ENCODE measurements at regions not wholly inside any gene's neighbourhood (a gene's known extent, or its start where the extent isn't known, plus 50 kb on each side); places are given as distances from the start of the nearest gene placed in this dataset.

DNA sequence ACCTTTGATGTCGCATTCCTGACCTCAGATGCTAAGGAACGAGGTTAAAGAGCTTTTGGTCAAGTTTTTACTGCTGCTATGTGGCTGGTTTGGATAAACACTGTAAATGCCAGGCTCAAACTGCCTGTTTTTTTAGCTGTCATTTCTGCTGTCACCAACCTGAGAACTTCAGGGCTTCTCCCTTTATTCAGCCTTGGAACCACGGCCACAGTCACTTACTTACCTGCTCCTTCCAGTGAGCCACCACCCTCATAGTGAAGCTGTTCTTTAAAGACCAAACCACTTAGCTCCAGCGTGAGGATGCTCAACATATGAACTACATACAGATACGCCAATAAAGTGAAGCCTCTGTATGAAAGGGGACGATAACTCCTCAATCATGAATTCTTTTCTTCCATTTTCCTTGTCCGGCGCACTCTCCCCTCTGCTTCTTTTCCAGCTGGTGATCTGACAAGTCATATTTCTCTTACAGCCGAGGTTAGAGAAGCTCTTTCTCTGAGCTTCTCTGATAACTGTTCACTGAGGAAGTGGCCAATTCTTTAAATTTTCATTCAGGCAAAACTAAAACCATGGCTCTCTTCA is 152.8 kb upstream of the ANK2 start:
- Histone ChIP-seq H3K27ac (ENCODE audit: insufficient read depth, low read depth, low read length) (no peak overlapping the region), H3K9ac (replicated peaks; ENCODE audit: extremely low read depth, insufficient read depth, low read length) (no peak overlapping the region), H3K4me1 (ENCODE audit: control insufficient read depth, extremely low read depth, insufficient read depth, low read length) (no peaks in the 10 kb centered on the region), H3K27me3 (ENCODE audit: control insufficient read depth in 2 of 2, insufficient read depth in 2 of 2, low read length in 2 of 2) (no peaks in the 10 kb centered on the region), H3K9me3 (replicated peaks; ENCODE audit: control insufficient read depth, insufficient read depth, low read length) (no peaks in the 10 kb centered on the region), H3K9me1 (replicated peaks; ENCODE audit: control insufficient read depth, extremely low read depth, insufficient read depth, low read length) (no peaks in the 10 kb centered on the region), H3K79me2 (ENCODE audit: control insufficient read depth, insufficient read depth, low read length) (no peaks in the 10 kb centered on the region), H2AFZ (ENCODE audit: low read depth, low read length) (no peak overlapping the region), H4K20me1 (replicated peaks; ENCODE audit: control insufficient read depth, extremely low read depth, insufficient read depth, low read length) (no peaks in the 10 kb centered on the region), H3K4me2 (ENCODE audit: insufficient read depth, low read length) (no peak overlapping the region), H3K36me3 (ENCODE audit: control insufficient read depth in 2 of 2, extremely low read depth in 1 of 2, insufficient read depth in 2 of 2, low read length in 2 of 2) (no peaks in the 10 kb centered on the region), H3K4me3 (replicated peaks in 1 of 3; ENCODE audit: insufficient read depth in 1 of 3, low read depth in 1 of 3, low read length in 3 of 3) (no peak overlapping the region)
- POLR2A ChIA-PET = no interaction called here
- dilution Hi-C loops (cut with MboI; ENCODE audit: extremely low pct_ligation_motif_present, low sequenced_read_pairs) = no loop called here
- DNase-seq (ENCODE audit: low read depth, low spot score) = no peak
- CTCF ChIA-PET = interaction anchor here (1.0 to 2.2 kb wide), 6 partner anchors 9 to 132 kb away, joined by 3 to 7 read pairs (median 6); no protein-coding TSS in a partner anchor
- no TSS peak for BruUV-seq (replicated peaks)
- intact Hi-C loops (cut with micrococcal nuclease) = no loop called here
- TF ChIP-seq GATA2 (IDR thresholded peaks at IDR 0.05; ENCODE audit: insufficient read depth, insufficient read length, low read depth, low read length) = no peak
- no peak for TF ChIP-seq MYC (IDR thresholded peaks at IDR 0.05; ENCODE audit: low read depth, low read length)
- TF ChIP-seq, protein P1, sequence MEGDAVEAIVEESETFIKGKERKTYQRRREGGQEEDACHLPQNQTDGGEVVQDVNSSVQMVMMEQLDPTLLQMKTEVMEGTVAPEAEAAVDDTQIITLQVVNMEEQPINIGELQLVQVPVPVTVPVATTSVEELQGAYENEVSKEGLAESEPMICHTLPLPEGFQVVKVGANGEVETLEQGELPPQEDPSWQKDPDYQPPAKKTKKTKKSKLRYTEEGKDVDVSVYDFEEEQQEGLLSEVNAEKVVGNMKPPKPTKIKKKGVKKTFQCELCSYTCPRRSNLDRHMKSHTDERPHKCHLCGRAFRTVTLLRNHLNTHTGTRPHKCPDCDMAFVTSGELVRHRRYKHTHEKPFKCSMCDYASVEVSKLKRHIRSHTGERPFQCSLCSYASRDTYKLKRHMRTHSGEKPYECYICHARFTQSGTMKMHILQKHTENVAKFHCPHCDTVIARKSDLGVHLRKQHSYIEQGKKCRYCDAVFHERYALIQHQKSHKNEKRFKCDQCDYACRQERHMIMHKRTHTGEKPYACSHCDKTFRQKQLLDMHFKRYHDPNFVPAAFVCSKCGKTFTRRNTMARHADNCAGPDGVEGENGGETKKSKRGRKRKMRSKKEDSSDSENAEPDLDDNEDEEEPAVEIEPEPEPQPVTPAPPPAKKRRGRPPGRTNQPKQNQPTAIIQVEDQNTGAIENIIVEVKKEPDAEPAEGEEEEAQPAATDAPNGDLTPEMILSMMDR (IDR thresholded peaks at IDR 0.05; ENCODE audit: extremely low read depth in 1 of 2, insufficient read depth in 1 of 2, low read depth in 1 of 2, low read length in 2 of 2) = no peak
- no peak for TF ChIP-seq FOS (IDR thresholded peaks at IDR 0.05; ENCODE audit: borderline replicate concordance, insufficient read depth, low read length)
- TF ChIP-seq POLR2AphosphoS5 (IDR thresholded peaks at IDR 0.05; ENCODE audit: insufficient read depth, low read depth, low read length) = no peak
- no peak for FAIRE-seq

DNA sequence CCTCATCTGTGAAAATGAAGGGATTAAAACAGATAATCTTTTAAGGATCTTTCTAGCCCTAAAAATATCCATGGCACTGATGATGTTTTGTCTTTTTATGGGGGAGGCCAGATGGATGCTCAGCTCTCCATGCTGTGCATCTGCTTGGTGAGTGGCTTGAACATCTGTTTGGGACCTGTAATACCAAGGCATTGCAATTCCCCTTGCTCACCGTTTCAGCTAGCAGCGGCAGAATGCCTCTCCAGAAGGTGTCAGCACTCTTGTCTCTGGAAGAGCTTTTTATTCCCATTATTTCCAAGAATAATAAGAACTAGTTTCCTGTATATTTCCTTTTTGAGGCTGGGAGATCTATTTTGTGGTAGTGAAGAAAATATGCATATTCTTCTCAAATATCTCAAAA is 151.9 kb upstream of the ANK2 start:
- no TSS peak for BruUV-seq (replicated peaks)
- no peak for TF ChIP-seq POLR2AphosphoS5 (IDR thresholded peaks at IDR 0.05; ENCODE audit: insufficient read depth, low read depth, low read length)
- TF ChIP-seq, protein P2, sequence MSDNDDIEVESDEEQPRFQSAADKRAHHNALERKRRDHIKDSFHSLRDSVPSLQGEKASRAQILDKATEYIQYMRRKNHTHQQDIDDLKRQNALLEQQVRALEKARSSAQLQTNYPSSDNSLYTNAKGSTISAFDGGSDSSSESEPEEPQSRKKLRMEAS (IDR thresholded peaks at IDR 0.05; ENCODE audit: insufficient read depth, insufficient read length) = no peak
- no peak for TF ChIP-seq POLR2A (IDR thresholded peaks at IDR 0.05; ENCODE audit: low read depth, low read length)
- TF ChIP-seq MYC (IDR thresholded peaks at IDR 0.05; ENCODE audit: low read depth, low read length) = no peak
- TF ChIP-seq, protein P1 (IDR thresholded peaks at IDR 0.05; ENCODE audit: extremely low read depth in 1 of 2, insufficient read depth in 1 of 2, low read depth in 1 of 2, low read length in 2 of 2) = no peak
- no peak for TF ChIP-seq JUN (IDR thresholded peaks at IDR 0.05; ENCODE audit: borderline replicate concordance, insufficient read depth, insufficient read length, low read depth)
- no peak for TF ChIP-seq FOS (IDR thresholded peaks at IDR 0.05; ENCODE audit: borderline replicate concordance, insufficient read depth, low read length)
- no peak for TF ChIP-seq EZH2 (IDR thresholded peaks at IDR 0.05; ENCODE audit: borderline replicate concordance, low read depth, low read length, severe bottlenecking)
- no peak for TF ChIP-seq GATA2 (IDR thresholded peaks at IDR 0.05; ENCODE audit: insufficient read depth, insufficient read length, low read depth, low read length)
- H3K9ac ChIP-seq (replicated peaks; ENCODE audit: extremely low read depth, insufficient read depth, low read length) = no peak overlapping the region
- FAIRE-seq (no peak), DNase-seq (ENCODE audit: low read depth, low spot score) (peak; percentile 6)
- no peaks in the 10 kb centered on the region for H3K4me1 ChIP-seq (ENCODE audit: control insufficient read depth, extremely low read depth, insufficient read depth, low read length)
- intact Hi-C loops (cut with micrococcal nuclease) (no loop called here), dilution Hi-C loops (cut with MboI; ENCODE audit: extremely low pct_ligation_motif_present, low sequenced_read_pairs) (no loop called here)
- ChIA-PET CTCF (interaction anchor here (1.0 to 2.2 kb wide), 3 partner anchors 41 to 132 kb away, joined by 3 to 6 read pairs (median 6); no protein-coding TSS in a partner anchor), POLR2A (no interaction called here)
- H4K20me1 ChIP-seq (replicated peaks; ENCODE audit: control insufficient read depth, extremely low read depth, insufficient read depth, low read length) = no peaks in the 10 kb centered on the region
- H3K27ac ChIP-seq (ENCODE audit: insufficient read depth, low read depth, low read length) = no peak overlapping the region
- no peak overlapping the region for H3K4me3 ChIP-seq (replicated peaks in 1 of 3; ENCODE audit: insufficient read depth in 1 of 3, low read depth in 1 of 3, low read length in 3 of 3)
- H3K36me3 ChIP-seq (ENCODE audit: control insufficient read depth in 2 of 2, extremely low read depth in 1 of 2, insufficient read depth in 2 of 2, low read length in 2 of 2) = no peaks in the 10 kb centered on the region
- H3K9me3 ChIP-seq (replicated peaks; ENCODE audit: control insufficient read depth, insufficient read depth, low read length) = no peaks in the 10 kb centered on the region
- H3K4me2 ChIP-seq (ENCODE audit: insufficient read depth, low read length) = no peak overlapping the region
- no peaks in the 10 kb centered on the region for H3K79me2 ChIP-seq (ENCODE audit: control insufficient read depth, insufficient read depth, low read length)
- no peaks in the 10 kb centered on the region for H3K27me3 ChIP-seq (ENCODE audit: control insufficient read depth in 2 of 2, insufficient read depth in 2 of 2, low read length in 2 of 2)
- H3K9me1 ChIP-seq (replicated peaks; ENCODE audit: control insufficient read depth, extremely low read depth, insufficient read depth, low read length) = no peaks in the 10 kb centered on the region
- no peak overlapping the region for H2AFZ ChIP-seq (ENCODE audit: low read depth, low read length)
